GM21381 (cell line): ENCODE measurements at regions not wholly inside any gene's neighbourhood (a gene's known extent, or its start where the extent isn't known, plus 50 kb on each side); places are given as distances from the start of the nearest gene placed in this dataset.

Experiments
- ATAC-seq: cut with Tn5 transposase; IDR thresholded peaks from one replicate; pipeline ENCODE4 v1.9.1; 2021; ENCODE audit warnings: mild to moderate bottlenecking, moderate library complexity; ENCODE audit not compliant: unreplicated experiment

GRCh38 chr12:88413646-88414045, 166.6 kb downstream of the KITLG start:
- ATAC-seq: no peak

- ATAC-seq: no peak
Measured at GRCh38 chr12:88416155-88416554, 164.1 kb downstream of the KITLG start.

DNA sequence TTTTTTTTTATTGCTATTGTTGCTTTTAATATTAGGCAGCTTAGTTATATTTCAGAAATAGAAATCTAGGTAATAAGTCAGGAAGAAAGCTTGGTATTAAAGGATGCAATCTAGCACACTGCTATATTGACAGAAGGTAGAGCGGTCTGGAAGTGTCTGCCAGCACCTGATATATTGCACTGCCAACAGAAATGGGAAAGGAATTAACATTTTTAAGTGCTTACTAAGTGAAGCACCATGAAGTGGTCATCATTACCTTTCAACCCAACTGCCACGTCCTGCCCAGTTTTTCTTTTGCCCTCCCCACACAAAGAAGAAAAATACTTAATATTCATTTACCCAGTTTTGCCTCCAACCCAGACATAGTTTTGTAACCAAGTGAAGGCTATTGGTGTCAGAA, 163.5 kb downstream of the KITLG start:
- ATAC-seq: no peak

DNA sequence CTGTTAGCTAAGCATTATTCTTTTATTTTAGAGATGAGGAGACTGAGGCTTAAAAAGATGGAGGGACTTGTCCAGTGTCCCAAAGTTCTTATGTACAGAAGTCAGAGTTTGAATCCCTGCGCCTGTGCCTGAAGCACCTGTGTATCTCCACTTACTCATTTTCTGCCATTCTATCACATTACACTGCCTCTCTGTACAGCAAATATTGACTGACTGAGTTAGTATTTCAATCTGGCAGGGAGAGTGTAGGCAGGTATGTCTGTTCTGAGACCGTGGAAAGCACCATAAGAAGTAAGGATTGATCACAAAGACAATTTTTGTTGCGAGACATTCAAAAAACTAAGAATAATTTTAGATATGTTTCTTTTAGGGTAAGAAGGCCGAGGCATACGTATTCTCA, 162.7 kb downstream of the KITLG start:
- no peak for ATAC-seq

DNA sequence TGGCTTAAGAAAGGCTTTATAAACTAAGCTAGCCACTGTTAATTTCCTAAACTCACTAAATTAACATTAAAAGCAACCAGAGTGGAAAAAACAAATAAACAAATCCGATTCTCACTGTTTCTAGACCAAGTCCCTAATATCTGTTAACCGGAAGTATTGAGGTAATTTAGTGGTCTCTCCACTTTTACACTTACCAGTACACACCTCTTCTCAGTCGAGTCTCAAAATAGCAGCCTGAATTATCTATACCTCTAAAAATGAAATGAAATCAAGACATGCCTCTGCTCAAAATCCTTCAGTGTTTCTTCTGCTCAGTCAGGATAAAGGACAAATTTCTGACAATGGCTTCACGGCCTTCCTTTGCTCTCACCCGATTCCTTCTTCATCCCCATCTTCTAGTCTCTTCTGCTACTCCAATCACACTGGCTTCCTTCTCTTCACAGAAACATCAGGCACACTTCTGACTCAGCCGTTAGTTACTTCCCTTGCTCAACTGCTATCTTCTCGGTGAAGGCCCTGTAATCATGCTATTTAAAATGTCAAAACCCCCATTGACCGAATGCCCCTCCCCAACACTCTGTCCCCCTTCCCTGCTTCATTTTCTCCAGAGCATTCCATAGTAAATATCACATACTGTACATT, 161.3 kb downstream of the KITLG start:
- no peak for ATAC-seq

DNA sequence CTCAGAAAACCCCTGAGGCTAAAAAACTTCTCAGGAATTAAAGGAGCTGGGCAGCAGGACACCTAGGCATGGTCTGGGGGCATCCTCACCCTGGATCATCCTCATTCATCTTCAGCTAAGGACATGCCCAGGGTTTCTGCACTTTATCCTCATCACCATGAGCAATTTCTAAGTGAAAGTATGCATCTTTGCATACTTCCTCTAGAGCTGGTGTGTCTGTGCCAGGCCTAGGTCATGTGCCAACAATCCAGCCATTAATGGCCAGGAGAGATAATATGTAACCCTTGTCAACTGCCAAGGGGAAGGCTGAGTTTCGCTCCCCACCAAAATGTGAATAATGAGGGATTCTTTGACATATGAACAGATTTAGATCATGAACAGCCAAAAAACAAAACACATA, 160.5 kb downstream of the KITLG start:
- ATAC-seq: no peak

GRCh38 chr12:88420457-88420856, 159.8 kb downstream of the KITLG start:
- no peak for ATAC-seq

DNA sequence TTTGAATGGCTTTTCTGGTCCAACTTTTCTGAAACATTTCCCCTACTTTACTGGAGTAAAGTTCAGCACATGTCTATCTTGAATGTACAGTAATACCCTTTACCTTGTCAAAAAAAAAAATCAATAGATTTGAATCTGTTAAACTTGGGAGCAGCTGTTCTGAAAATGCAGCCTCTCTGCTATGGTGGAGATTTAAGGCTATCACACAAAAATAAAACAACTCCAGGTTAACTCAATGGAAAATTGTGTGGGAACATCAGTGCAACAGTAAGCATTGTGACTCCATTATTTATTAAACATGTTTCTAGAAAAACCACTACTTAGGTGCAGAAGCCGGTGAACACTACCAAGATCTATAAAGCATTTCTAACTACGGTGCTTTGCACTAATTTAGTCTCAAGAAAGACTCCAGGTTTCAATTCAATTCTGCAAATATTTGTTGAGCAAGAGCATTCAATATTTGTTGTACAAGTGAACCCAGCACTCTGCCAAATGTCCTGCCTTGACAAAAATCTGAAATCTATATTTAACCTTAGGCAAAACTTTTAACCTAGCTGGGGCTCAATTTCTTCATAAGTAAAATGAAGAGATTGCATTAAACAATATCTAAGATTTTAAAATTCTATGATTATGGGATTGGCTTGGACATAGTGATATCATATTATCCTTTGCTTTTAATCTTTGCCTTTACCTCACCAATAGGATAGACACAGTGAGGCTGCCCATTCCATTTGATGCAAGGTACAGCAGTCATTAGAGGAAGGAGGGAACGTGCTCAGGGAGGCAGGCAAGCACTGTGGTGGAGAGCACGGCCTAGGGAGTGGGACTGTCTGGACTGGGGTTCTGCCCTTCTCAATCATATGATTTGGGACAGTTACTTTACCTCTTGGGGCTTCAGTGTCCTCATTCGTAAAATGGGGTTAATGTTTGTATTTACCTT, 155.2 kb downstream of the KITLG start:
- ATAC-seq: no peak

- ATAC-seq: no peak
Measured at GRCh38 chr12:88428350-88428749, 151.9 kb downstream of the KITLG start.

DNA sequence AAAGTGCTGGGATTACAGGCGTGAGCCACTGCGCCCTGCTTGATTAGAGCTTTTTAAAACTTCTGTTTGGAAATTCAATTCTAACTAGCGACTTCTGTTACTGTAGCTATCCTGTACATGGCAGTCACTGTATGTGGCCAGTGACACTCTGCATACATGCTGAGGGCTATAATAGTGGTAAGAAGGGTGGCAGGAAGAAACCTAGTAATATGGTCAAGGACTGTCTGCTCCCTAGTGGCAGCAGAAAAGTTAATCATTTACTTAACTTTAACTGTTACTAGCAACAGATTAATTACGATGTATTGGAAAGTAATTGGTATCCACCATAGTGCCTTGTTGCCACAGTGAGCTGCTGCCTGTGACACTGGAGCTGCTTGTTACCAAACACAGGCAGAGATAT, 149.0 kb downstream of the KITLG start:
- no peak for ATAC-seq

- no peak for ATAC-seq
Measured at GRCh38 chr12:88432531-88433490, 147.5 kb downstream of the KITLG start.

- peak; percentile 75 for ATAC-seq
Measured at GRCh38 chr12:88433997-88434703, 146.1 kb downstream of the KITLG start.

- no peak for ATAC-seq
Measured at GRCh38 chr12:88435334-88436076, 144.8 kb downstream of the KITLG start.

- no peak for ATAC-seq
Measured at GRCh38 chr12:88437226-88437625, 143.0 kb downstream of the KITLG start.
